Neural progenitor cell (in vitro differentiated cells): ENCODE measurements at regions not wholly inside any gene's neighbourhood (a gene's known extent, or its start where the extent isn't known, plus 50 kb on each side); places are given as distances from the start of the nearest gene placed in this dataset.
"Not testable (repeated sequence)": the region's sequence is repeated elsewhere in the genome, so short reads cannot be mapped to it uniquely, and the experiment has no call there.

Experiments
- DNase-seq: peaks from one replicate; pipeline ENCODE4 v3.0.0-alpha.2; 2016; ENCODE audit warnings: low spot score
- H2AFZ ChIP-seq: fragments of 200-600 bp; sonication (generic); replicated peaks from 2 replicates; pipeline ENCODE4 v1.6.1; 2016; ENCODE audit warnings: antibody characterized with exemption
- H3F3A ChIP-seq: fragments of 200-600 bp; sonication (generic); 2 replicates; pipeline ENCODE4 v1.6.1; 2016; ENCODE audit warnings: antibody characterized with exemption, low read depth
- H3K27ac ChIP-seq: fragments of 200-600 bp; sonication (generic); 2 replicates; pipeline ENCODE4 v1.5.1; 2016; ENCODE audit warnings: mild to moderate bottlenecking
- H3K27me3 ChIP-seq: fragments of 200-600 bp; sonication (generic); 2 replicates; pipeline ENCODE4 v1.6.1; 2016; ENCODE audit warnings: mild to moderate bottlenecking, moderate library complexity
- H3K36me3 ChIP-seq: fragments of 200-600 bp; sonication (generic); 2 replicates; pipeline ENCODE4 v1.5.1; 2016
- H3K4me1 ChIP-seq: fragments of 200-600 bp; sonication (generic); 2 replicates; pipeline ENCODE4 v1.6.1; 2016; ENCODE audit warnings: mixed run types
- H3K4me2 ChIP-seq: fragments of 200-600 bp; sonication (generic); 2 replicates; pipeline ENCODE4 v1.6.1; 2016
- H3K4me3 ChIP-seq: fragments of 200-600 bp; sonication (generic); 2 replicates; pipeline ENCODE4 v1.5.1; 2016
- H3K79me2 ChIP-seq: fragments of 200-600 bp; sonication (generic); 2 replicates; pipeline ENCODE4 v1.6.1; 2016; ENCODE audit warnings: low read depth
- H3K9ac ChIP-seq: fragments of 200-600 bp; sonication (generic); 2 replicates; pipeline ENCODE4 v1.6.1; 2016
- H3K9me3 ChIP-seq: fragments of 200-600 bp; sonication (generic); 2 replicates; pipeline ENCODE4 v1.5.1; 2016; ENCODE audit warnings: low read depth
- H4K20me1 ChIP-seq: fragments of 200-600 bp; sonication (generic); 2 replicates; pipeline ENCODE4 v1.6.1; 2016; ENCODE audit warnings: low read depth
- H3K27ac Mint-ChIP-seq: 3 replicates; pipeline ENCODE4 v1.8.0; 2021; ENCODE audit warnings: mixed read lengths
- H3K27me3 Mint-ChIP-seq: 2 replicates; pipeline ENCODE4 v1.8.0; 2022; ENCODE audit warnings: low read depth, mild to moderate bottlenecking, inconsistent platforms, moderate library complexity, mixed read lengths; ENCODE audit not compliant: insufficient read depth
- H3K36me3 Mint-ChIP-seq: 3 replicates; pipeline ENCODE4 v1.8.0; 2021; ENCODE audit warnings: mixed read lengths
- H3K4me1 Mint-ChIP-seq: 3 replicates; pipeline ENCODE4 v1.8.0; 2021; ENCODE audit warnings: mixed read lengths
- H3K4me3 Mint-ChIP-seq: 3 replicates; pipeline ENCODE4 v1.8.0; 2021; ENCODE audit warnings: mild to moderate bottlenecking, moderate library complexity, mixed read lengths
- H3K9me3 Mint-ChIP-seq: 3 replicates; pipeline ENCODE4 v1.8.0; 2020; ENCODE audit warnings: mixed read lengths
- EZH2 ChIP-seq: fragments of 200-600 bp; sonication (generic); IDR thresholded peaks from 2 replicates; pipeline ENCODE4 v1.6.1; 2017; ENCODE audit warnings: antibody characterized with exemption, mild to moderate bottlenecking, moderate library complexity
- EZH2phosphoT487 ChIP-seq: fragments of 200-600 bp; sonication (generic); IDR thresholded peaks from 2 replicates; pipeline ENCODE4 v1.6.1; 2017; ENCODE audit warnings: antibody characterized with exemption
- TF ChIP-seq, protein P1 (sequence below): fragments of 200-600 bp; sonication (generic); IDR thresholded peaks from 2 replicates; pipeline ENCODE4 v1.5.1; 2017; ENCODE audit warnings: antibody characterized with exemption, mild to moderate bottlenecking

GRCh38 chr7:98764946-98765345, 104.9 kb downstream of the TMEM130 start:
- DNase-seq = no peak
- Mint-ChIP-seq H3K4me1 (peaks cover 13% of the 10 kb centered on the region), H3K27me3 (peaks cover 2% of the 10 kb centered on the region), H3K9me3 (peaks cover 3% of the 10 kb centered on the region), H3K4me3 (no peak overlapping the region), H3K27ac (no peak overlapping the region), H3K36me3 (no peaks in the 10 kb centered on the region)
- Histone ChIP-seq H3F3A (no peaks in the 10 kb centered on the region), H3K4me3 (no peak overlapping the region), H3K4me2 (no peak overlapping the region), H3K79me2 (no peaks in the 10 kb centered on the region), H3K9me3 (no peaks in the 10 kb centered on the region), H3K9ac (no peak overlapping the region), H3K4me1 (peaks cover 4% of the 10 kb centered on the region), H2AFZ (no peak overlapping the region), H3K27ac (no peak overlapping the region), H3K27me3 (no peaks in the 10 kb centered on the region), H4K20me1 (no peaks in the 10 kb centered on the region), H3K36me3 (no peaks in the 10 kb centered on the region)
- TF ChIP-seq EZH2 = no peak
- TF ChIP-seq, protein P1, sequence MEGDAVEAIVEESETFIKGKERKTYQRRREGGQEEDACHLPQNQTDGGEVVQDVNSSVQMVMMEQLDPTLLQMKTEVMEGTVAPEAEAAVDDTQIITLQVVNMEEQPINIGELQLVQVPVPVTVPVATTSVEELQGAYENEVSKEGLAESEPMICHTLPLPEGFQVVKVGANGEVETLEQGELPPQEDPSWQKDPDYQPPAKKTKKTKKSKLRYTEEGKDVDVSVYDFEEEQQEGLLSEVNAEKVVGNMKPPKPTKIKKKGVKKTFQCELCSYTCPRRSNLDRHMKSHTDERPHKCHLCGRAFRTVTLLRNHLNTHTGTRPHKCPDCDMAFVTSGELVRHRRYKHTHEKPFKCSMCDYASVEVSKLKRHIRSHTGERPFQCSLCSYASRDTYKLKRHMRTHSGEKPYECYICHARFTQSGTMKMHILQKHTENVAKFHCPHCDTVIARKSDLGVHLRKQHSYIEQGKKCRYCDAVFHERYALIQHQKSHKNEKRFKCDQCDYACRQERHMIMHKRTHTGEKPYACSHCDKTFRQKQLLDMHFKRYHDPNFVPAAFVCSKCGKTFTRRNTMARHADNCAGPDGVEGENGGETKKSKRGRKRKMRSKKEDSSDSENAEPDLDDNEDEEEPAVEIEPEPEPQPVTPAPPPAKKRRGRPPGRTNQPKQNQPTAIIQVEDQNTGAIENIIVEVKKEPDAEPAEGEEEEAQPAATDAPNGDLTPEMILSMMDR = no peak

GRCh38 chr7:98770085-98770484, 99.7 kb downstream of the TMEM130 start:
- not testable (repeated sequence) for H3K27me3 ChIP-seq, H3K27ac ChIP-seq, H3K9me3 ChIP-seq, H3K79me2 ChIP-seq, DNase-seq, H3K36me3 ChIP-seq, H3F3A ChIP-seq, H3K27me3 Mint-ChIP-seq, H2AFZ ChIP-seq, H3K4me3 ChIP-seq, H3K4me3 Mint-ChIP-seq, H3K36me3 Mint-ChIP-seq, H4K20me1 ChIP-seq, H3K9ac ChIP-seq, H3K4me2 ChIP-seq, H3K9me3 Mint-ChIP-seq
- peaks cover 10% of the 10 kb centered on the region for H3K4me1 ChIP-seq
- H3K4me1 Mint-ChIP-seq = peaks cover 27% of the 10 kb centered on the region
- H3K27ac Mint-ChIP-seq = peak overlapping the region; percentile 27

DNA sequence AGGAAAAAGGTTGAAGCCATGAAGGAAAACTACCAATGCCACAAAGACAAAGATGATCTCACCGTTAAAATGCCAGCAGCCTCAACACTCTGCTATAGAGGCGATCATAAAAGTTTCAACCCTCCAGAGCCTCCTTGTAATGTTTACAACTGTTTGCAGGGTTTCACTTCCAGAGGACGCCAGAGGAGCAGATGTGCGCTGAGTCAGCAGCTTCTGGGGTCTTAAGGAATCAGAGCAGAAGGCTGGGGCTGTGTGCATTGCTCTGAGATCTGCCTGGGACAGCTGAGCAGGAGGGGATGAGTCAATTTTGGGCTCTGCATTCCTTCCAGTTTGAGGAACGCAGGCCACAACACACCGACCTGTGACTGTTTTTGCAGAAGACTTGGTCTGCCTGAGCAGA, 98.3 kb downstream of the TMEM130 start:
- H3K4me3 ChIP-seq = peak overlapping the region; percentile 8
- no peak overlapping the region for H3K9ac ChIP-seq
- H3K79me2 ChIP-seq = no peaks in the 10 kb centered on the region
- Mint-ChIP-seq H3K4me3 (peak overlapping the region; percentile 71), H3K27ac (peak overlapping the region; percentile 63), H3K9me3 (peaks cover 3% of the 10 kb centered on the region), H3K4me1 (peaks cover 33% of the 10 kb centered on the region), H3K36me3 (no peaks in the 10 kb centered on the region), H3K27me3 (peaks cover 7% of the 10 kb centered on the region)
- peaks cover 6% of the 10 kb centered on the region for H3K27me3 ChIP-seq
- H3F3A ChIP-seq = peaks cover 6% of the 10 kb centered on the region
- H3K9me3 ChIP-seq = no peaks in the 10 kb centered on the region
- no peak overlapping the region for H3K27ac ChIP-seq
- peak; percentile 57 for DNase-seq
- H3K36me3 ChIP-seq = no peaks in the 10 kb centered on the region
- no peaks in the 10 kb centered on the region for H4K20me1 ChIP-seq
- peak overlapping the region; percentile 55 for H2AFZ ChIP-seq
- TF ChIP-seq, protein P1 = no peak
- TF ChIP-seq EZH2phosphoT487 (no peak), EZH2 (no peak)
- H3K4me2 ChIP-seq = peak overlapping the region; percentile 60
- peaks cover 10% of the 10 kb centered on the region for H3K4me1 ChIP-seq

- H4K20me1 ChIP-seq = no peaks in the 10 kb centered on the region
- peaks cover 6% of the 10 kb centered on the region for H3K27me3 ChIP-seq
- no peaks in the 10 kb centered on the region for H3K9me3 ChIP-seq
- H3K4me2 ChIP-seq = peak overlapping the region; percentile 60
- peaks cover 3% of the 10 kb centered on the region for H3K9me3 Mint-ChIP-seq
- peak overlapping the region; percentile 55 for H2AFZ ChIP-seq
- H3K4me3 ChIP-seq = peak overlapping the region; percentile 8
- H3K4me1 Mint-ChIP-seq = peaks cover 36% of the 10 kb centered on the region
- H3K4me1 ChIP-seq = peaks cover 10% of the 10 kb centered on the region
- no peak overlapping the region for H3K27ac ChIP-seq
- DNase-seq = peak; percentile 56
- TF ChIP-seq EZH2 (no peak), EZH2phosphoT487 (no peak)
- TF ChIP-seq, protein P1 = no peak
- peak overlapping the region; percentile 63 for H3K27ac Mint-ChIP-seq
- peaks cover 6% of the 10 kb centered on the region for H3F3A ChIP-seq
- peaks cover 7% of the 10 kb centered on the region for H3K27me3 Mint-ChIP-seq
- no peaks in the 10 kb centered on the region for H3K36me3 Mint-ChIP-seq
- H3K79me2 ChIP-seq = no peaks in the 10 kb centered on the region
- no peaks in the 10 kb centered on the region for H3K36me3 ChIP-seq
- no peak overlapping the region for H3K9ac ChIP-seq
- peak overlapping the region; percentile 71 for H3K4me3 Mint-ChIP-seq
Measured at GRCh38 chr7:98771941-98772603, 97.7 kb downstream of the TMEM130 start.
